ENCODE measurements at regions not wholly inside any gene's neighbourhood (a gene's known extent, or its start where the extent isn't known, plus 50 kb on each side); places are given as distances from the start of the nearest gene placed in this dataset.

DNA sequence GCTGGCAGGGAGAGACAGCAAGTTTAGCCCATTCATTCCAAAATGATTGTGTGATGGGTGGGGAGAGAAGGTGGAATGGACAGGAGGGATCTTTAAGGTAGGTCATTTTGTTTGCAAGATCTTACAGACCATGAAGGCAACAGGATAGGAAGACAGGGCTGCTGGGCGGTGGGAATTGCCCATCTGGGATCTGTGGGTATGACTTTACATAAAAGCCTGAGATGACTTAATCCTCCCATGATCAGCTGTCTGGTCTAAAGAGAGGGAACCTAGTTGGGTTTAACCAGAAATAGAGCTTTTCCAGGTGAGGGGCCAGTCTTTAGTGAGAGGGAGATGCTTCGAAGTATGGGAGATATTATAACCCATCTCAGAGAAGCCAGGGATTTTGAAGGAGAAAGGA is 153.7 kb downstream of the KLF6 start:
- TF ChIP-seq GATA3 (IDR thresholded peaks at IDR 0.05; ENCODE audit: low read depth, low read length), result no peak
- no peak for TF ChIP-seq GATA2 (IDR thresholded peaks at IDR 0.05; ENCODE audit: low read depth, low read length)

Measured in SH-SY5Y (cell line).